Esophagus muscularis mucosa (tissue), 4 donors: ENCODE measurements at regions not wholly inside any gene's neighbourhood (a gene's known extent, or its start where the extent isn't known, plus 50 kb on each side); places are given as distances from the start of the nearest gene placed in this dataset.

ENCODE experiments used
- EP300 ChIP-seq: sonication (generic); formaldehyde crosslinking; IDR thresholded peaks from one replicate; pipeline ENCODE4 v1.6.1; 2017; ENCODE audit warnings: antibody characterized with exemption
- POLR2AphosphoS5 ChIP-seq, 2 donors: sonication (generic); formaldehyde crosslinking; IDR thresholded peaks; one replicate each; pipeline ENCODE4 v1.6.1; 2017; ENCODE audit warnings: antibody characterized with exemption in 2 of 2
- TF ChIP-seq, protein P1 (sequence below), 3 experiments: fragments of 200-600 bp in 2 of 3; fragments of 450-650 bp in 1 of 3; sonication (generic) in 2 of 3; IDR thresholded peaks; one replicate each; pipeline ENCODE4 v1.5.1; 2017 to 2019; ENCODE audit warnings: antibody characterized with exemption in 3 of 3, mild to moderate bottlenecking in 2 of 3, moderate library complexity in 1 of 3

DNA sequence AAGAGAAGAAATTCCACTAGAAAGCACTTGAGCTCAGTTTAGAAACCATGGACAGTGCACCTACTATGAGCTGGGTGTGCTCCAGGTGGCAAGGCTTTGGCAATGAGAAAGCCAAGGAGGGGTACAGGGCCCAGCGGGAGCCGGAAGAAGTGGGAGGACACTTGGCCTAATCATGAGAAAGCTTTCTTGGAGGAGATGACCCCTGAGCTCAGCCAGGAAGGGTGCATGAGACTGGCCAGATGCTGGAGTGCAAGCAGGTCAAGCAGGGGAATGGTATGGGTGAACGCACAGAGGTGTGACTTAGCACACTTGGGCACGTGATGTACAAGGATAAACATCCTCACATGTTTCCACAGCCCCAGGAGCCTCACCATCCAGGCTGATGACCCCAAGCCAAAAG is 97.2 kb upstream of the GLI2 start:
- TF ChIP-seq, protein P1, sequence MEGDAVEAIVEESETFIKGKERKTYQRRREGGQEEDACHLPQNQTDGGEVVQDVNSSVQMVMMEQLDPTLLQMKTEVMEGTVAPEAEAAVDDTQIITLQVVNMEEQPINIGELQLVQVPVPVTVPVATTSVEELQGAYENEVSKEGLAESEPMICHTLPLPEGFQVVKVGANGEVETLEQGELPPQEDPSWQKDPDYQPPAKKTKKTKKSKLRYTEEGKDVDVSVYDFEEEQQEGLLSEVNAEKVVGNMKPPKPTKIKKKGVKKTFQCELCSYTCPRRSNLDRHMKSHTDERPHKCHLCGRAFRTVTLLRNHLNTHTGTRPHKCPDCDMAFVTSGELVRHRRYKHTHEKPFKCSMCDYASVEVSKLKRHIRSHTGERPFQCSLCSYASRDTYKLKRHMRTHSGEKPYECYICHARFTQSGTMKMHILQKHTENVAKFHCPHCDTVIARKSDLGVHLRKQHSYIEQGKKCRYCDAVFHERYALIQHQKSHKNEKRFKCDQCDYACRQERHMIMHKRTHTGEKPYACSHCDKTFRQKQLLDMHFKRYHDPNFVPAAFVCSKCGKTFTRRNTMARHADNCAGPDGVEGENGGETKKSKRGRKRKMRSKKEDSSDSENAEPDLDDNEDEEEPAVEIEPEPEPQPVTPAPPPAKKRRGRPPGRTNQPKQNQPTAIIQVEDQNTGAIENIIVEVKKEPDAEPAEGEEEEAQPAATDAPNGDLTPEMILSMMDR (IDR thresholded peaks at IDR 0.05): no peak
- no peak for TF ChIP-seq POLR2AphosphoS5 (IDR thresholded peaks at IDR 0.05)
- no peak for TF ChIP-seq EP300
